Thyroid gland (tissue), 4 donors: ENCODE measurements at regions not wholly inside any gene's neighbourhood (a gene's known extent, or its start where the extent isn't known, plus 50 kb on each side); places are given as distances from the start of the nearest gene placed in this dataset.

ENCODE experiments used
- DNase-seq, 2 donors: peaks; one replicate each; pipeline ENCODE4 v3.0.0-alpha.2; 2019
- H3K27ac ChIP-seq, 3 donors: fragments of 200-600 bp; sonication (generic); 1 replicate in 2 of 3; 2 replicates in 1 of 3; pipeline ENCODE4 v1.5.1; 2016 to 2019; ENCODE audit warnings: mild to moderate bottlenecking in 1 of 3, moderate library complexity in 1 of 3
- H3K27me3 ChIP-seq: fragments of 200-600 bp; sonication (generic); one replicate; pipeline ENCODE4 v1.5.1; 2019
- H3K36me3 ChIP-seq, 2 donors: fragments of 200-600 bp; sonication (generic); one replicate each; pipeline ENCODE4 v1.5.1; 2016 to 2019
- H3K4me1 ChIP-seq, 2 donors: fragments of 200-600 bp; sonication (generic); one replicate each; pipeline ENCODE4 v1.5.1; 2017 to 2019
- H3K4me3 ChIP-seq, 3 donors: fragments of 200-600 bp; sonication (generic); replicated peaks in 1 of 3; 1 replicate in 2 of 3; 2 replicates in 1 of 3; pipeline ENCODE4 v1.5.1; 2016; ENCODE audit warnings: mild to moderate bottlenecking in 1 of 3
- H3K9me3 ChIP-seq: fragments of 200-600 bp; sonication (generic); one replicate; pipeline ENCODE4 v1.5.1; 2017
- POLR2A ChIP-seq, 2 donors: fragments of 450-650 bp; IDR thresholded peaks; one replicate each; pipeline ENCODE4 v1.6.1; 2017; ENCODE audit warnings: antibody characterized with exemption in 2 of 2, mild to moderate bottlenecking in 2 of 2, moderate library complexity in 1 of 2
- WGBS, 2 donors: methylation state at CpG; one replicate each; pipeline ENCODE4 v1.1.5; 2017; 5-methylcytosine and 5-hydroxymethylcytosine counted together
- intact Hi-C: fragments of 100-400 bp; cut with DNase I; formaldehyde crosslinking; loops from one replicate; pipeline ENCODE4 v1.15.1; 2023
- TF ChIP-seq, protein P1 (sequence below), 6 experiments: fragments of 200-600 bp in 3 of 6; fragments of 450-650 bp in 3 of 6; sonication (generic) in 3 of 6; IDR thresholded peaks; one replicate each; pipeline ENCODE4 v1.5.1; 2016 to 2019; ENCODE audit warnings: antibody characterized with exemption in 6 of 6, mild to moderate bottlenecking in 2 of 6, inconsistent platforms in 1 of 6, moderate library complexity in 1 of 6

GRCh38 chr4:187714957-187715356 lies 280.6 kb upstream of the ZFP42 start:
- Histone ChIP-seq H3K4me1 (no peaks in the 10 kb centered on the region), H3K27ac (no peak overlapping the region), H3K9me3 (no peaks in the 10 kb centered on the region), H3K4me3 (no peak overlapping the region), H3K27me3 (no peaks in the 10 kb centered on the region), H3K36me3 (no peaks in the 10 kb centered on the region)
- intact Hi-C loops = no loop called here
- TF ChIP-seq, protein P1, sequence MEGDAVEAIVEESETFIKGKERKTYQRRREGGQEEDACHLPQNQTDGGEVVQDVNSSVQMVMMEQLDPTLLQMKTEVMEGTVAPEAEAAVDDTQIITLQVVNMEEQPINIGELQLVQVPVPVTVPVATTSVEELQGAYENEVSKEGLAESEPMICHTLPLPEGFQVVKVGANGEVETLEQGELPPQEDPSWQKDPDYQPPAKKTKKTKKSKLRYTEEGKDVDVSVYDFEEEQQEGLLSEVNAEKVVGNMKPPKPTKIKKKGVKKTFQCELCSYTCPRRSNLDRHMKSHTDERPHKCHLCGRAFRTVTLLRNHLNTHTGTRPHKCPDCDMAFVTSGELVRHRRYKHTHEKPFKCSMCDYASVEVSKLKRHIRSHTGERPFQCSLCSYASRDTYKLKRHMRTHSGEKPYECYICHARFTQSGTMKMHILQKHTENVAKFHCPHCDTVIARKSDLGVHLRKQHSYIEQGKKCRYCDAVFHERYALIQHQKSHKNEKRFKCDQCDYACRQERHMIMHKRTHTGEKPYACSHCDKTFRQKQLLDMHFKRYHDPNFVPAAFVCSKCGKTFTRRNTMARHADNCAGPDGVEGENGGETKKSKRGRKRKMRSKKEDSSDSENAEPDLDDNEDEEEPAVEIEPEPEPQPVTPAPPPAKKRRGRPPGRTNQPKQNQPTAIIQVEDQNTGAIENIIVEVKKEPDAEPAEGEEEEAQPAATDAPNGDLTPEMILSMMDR (IDR thresholded peaks at IDR 0.05) = no peak
- no peak for TF ChIP-seq POLR2A (IDR thresholded peaks at IDR 0.05)
- DNase-seq = no peak
- WGBS, 2 donors = 87 to 96% methylated on average over 5 of the region's 5 CpGs

GRCh38 chr4:187715466-187715865 lies 280.1 kb upstream of the ZFP42 start:
- TF ChIP-seq, protein P1 (IDR thresholded peaks at IDR 0.05) = no peak
- TF ChIP-seq POLR2A (IDR thresholded peaks at IDR 0.05) = no peak
- Histone ChIP-seq H3K36me3 (no peaks in the 10 kb centered on the region), H3K27me3 (no peaks in the 10 kb centered on the region), H3K4me1 (no peaks in the 10 kb centered on the region), H3K4me3 (no peak overlapping the region), H3K27ac (no peak overlapping the region), H3K9me3 (no peaks in the 10 kb centered on the region)
- intact Hi-C loops = no loop called here
- DNase-seq = no peak

GRCh38 chr4:187724456-187724855 lies 271.1 kb upstream of the ZFP42 start:
- H3K9me3 ChIP-seq = no peaks in the 10 kb centered on the region
- no peaks in the 10 kb centered on the region for H3K27me3 ChIP-seq
- no peak for DNase-seq
- intact Hi-C loops = no loop called here
- H3K4me1 ChIP-seq = no peaks in the 10 kb centered on the region
- WGBS, 2 donors = 60 to 67% methylated on average over 5 of the region's 5 CpGs
- no peak overlapping the region for H3K27ac ChIP-seq
- H3K36me3 ChIP-seq = no peaks in the 10 kb centered on the region
- TF ChIP-seq POLR2A (IDR thresholded peaks at IDR 0.05) = no peak
- TF ChIP-seq, protein P1 (IDR thresholded peaks at IDR 0.05) = no peak
- H3K4me3 ChIP-seq = no peak overlapping the region

- TF ChIP-seq, protein P1 (IDR thresholded peaks at IDR 0.05) = no peak
- TF ChIP-seq POLR2A (IDR thresholded peaks at IDR 0.05) = no peak
- intact Hi-C loops = no loop called here
Measured at GRCh38 chr4:187726485-187726884, 269.1 kb upstream of the ZFP42 start.

GRCh38 chr4:187732524-187732923 lies 263.0 kb upstream of the ZFP42 start:
- Histone ChIP-seq H3K27ac (no peak overlapping the region), H3K9me3 (no peaks in the 10 kb centered on the region), H3K36me3 (no peaks in the 10 kb centered on the region), H3K27me3 (no peaks in the 10 kb centered on the region), H3K4me1 (no peaks in the 10 kb centered on the region), H3K4me3 (no peak overlapping the region)
- 65 to 86% methylated on average over 3 of the region's 3 CpGs for whole genome bisulfite sequencing, 2 donors
- TF ChIP-seq, protein P1 (IDR thresholded peaks at IDR 0.05) = no peak
- TF ChIP-seq POLR2A (IDR thresholded peaks at IDR 0.05) = no peak
- no peak for DNase-seq
- intact Hi-C loops = no loop called here

More at GRCh38 chr4:187726485-187726884, 269.1 kb upstream of the ZFP42 start:
- no peak for DNase-seq
- Histone ChIP-seq H3K9me3 (no peaks in the 10 kb centered on the region), H3K27me3 (no peaks in the 10 kb centered on the region), H3K4me3 (no peak overlapping the region), H3K4me1 (no peaks in the 10 kb centered on the region), H3K27ac (no peak overlapping the region), H3K36me3 (no peaks in the 10 kb centered on the region)
- 92 to 95% methylated on average over 6 of the region's 6 CpGs for WGBS, 2 donors
